H9 (cell line): ENCODE measurements at regions not wholly inside any gene's neighbourhood (a gene's known extent, or its start where the extent isn't known, plus 50 kb on each side); places are given as distances from the start of the nearest gene placed in this dataset.

Experiments
- DNase-seq: peaks from one replicate; pipeline ENCODE4 v3.0.0-alpha.2; 2017
- H2AFZ ChIP-seq: one replicate; pipeline ENCODE4 v1.6.1; 2013; ENCODE audit warnings: mild to moderate bottlenecking, low read length, control low read depth, moderate library complexity
- H2AK5ac ChIP-seq: 2 replicates; pipeline ENCODE4 v1.6.1; 2013; ENCODE audit warnings: low read length, control low read depth, mixed read lengths; ENCODE audit not compliant: insufficient read length
- H2BK120ac ChIP-seq: one replicate; pipeline ENCODE4 v1.6.1; 2013; ENCODE audit warnings: low read depth, mild to moderate bottlenecking, low read length, control low read depth, inconsistent platforms; ENCODE audit not compliant: poor library complexity, severe bottlenecking
- H2BK12ac ChIP-seq: 2 replicates; pipeline ENCODE4 v1.6.1; 2013; ENCODE audit warnings: low read length, control low read depth, mixed read lengths, low read depth; ENCODE audit not compliant: insufficient read length
- H2BK15ac ChIP-seq: 2 replicates; pipeline ENCODE4 v1.6.1; 2013; ENCODE audit warnings: low read depth, low read length, control low read depth
- H2BK20ac ChIP-seq: one replicate; pipeline ENCODE4 v1.6.1; 2013; ENCODE audit warnings: low read depth, mild to moderate bottlenecking, low read length, control low read depth, inconsistent platforms; ENCODE audit not compliant: poor library complexity, severe bottlenecking
- H2BK5ac ChIP-seq: 2 replicates; pipeline ENCODE4 v1.6.1; 2013; ENCODE audit warnings: low read length, control low read depth, mixed read lengths; ENCODE audit not compliant: insufficient read length
- H3K14ac ChIP-seq: 2 replicates; pipeline ENCODE4 v1.6.1; 2013; ENCODE audit warnings: low read length, control low read depth; ENCODE audit not compliant: insufficient read depth
- H3K18ac ChIP-seq: 2 replicates; pipeline ENCODE4 v1.6.1; 2013; ENCODE audit warnings: low read depth, mild to moderate bottlenecking, mixed read lengths, low read length, control low read depth; ENCODE audit not compliant: insufficient read length
- H3K23ac ChIP-seq: 2 replicates; pipeline ENCODE4 v1.6.1; 2013; ENCODE audit warnings: low read length, control low read depth, mixed read lengths, low read depth; ENCODE audit not compliant: insufficient read length
- H3K23me2 ChIP-seq: 2 replicates; pipeline ENCODE4 v1.6.1; 2013; ENCODE audit warnings: low read depth, mild to moderate bottlenecking, mixed read lengths, low read length, control low read depth; ENCODE audit not compliant: insufficient read length, poor library complexity, severe bottlenecking
- H3K27ac ChIP-seq: 2 replicates; pipeline ENCODE4 v1.5.1; 2013; ENCODE audit warnings: low read length, control low read depth, mixed read lengths, low read depth; ENCODE audit not compliant: insufficient read length
- H3K27me3 ChIP-seq: 2 replicates; pipeline ENCODE4 v1.6.1; 2013; ENCODE audit warnings: low read length, control low read depth, inconsistent platforms; ENCODE audit not compliant: insufficient read depth
- H3K4ac ChIP-seq: 2 replicates; pipeline ENCODE4 v1.6.1; 2013; ENCODE audit warnings: low read depth, mild to moderate bottlenecking, control low read depth, inconsistent platforms, low read length, moderate library complexity
- H3K4me1 ChIP-seq: 2 replicates; pipeline ENCODE4 v1.6.1; 2013; ENCODE audit warnings: low read length, control low read depth, inconsistent platforms; ENCODE audit not compliant: insufficient read depth
- H3K4me2 ChIP-seq: 2 replicates; pipeline ENCODE4 v1.6.1; 2013; ENCODE audit warnings: low read length, control low read depth, mixed read lengths; ENCODE audit not compliant: insufficient read length, insufficient read depth
- H3K56ac ChIP-seq: 2 replicates; pipeline ENCODE4 v1.6.1; 2013; ENCODE audit warnings: low read depth, mild to moderate bottlenecking, mixed read lengths, low read length, control low read depth; ENCODE audit not compliant: insufficient read length
- H3K79me1 ChIP-seq: 2 replicates; pipeline ENCODE4 v1.6.1; 2013; ENCODE audit warnings: low read depth, mild to moderate bottlenecking, moderate library complexity, low read length, control low read depth, inconsistent platforms; ENCODE audit not compliant: insufficient read depth, poor library complexity, severe bottlenecking
- H3K79me2 ChIP-seq: 2 replicates; pipeline ENCODE4 v1.6.1; 2013; ENCODE audit warnings: low read length, control low read depth, inconsistent platforms; ENCODE audit not compliant: insufficient read depth
- H3K9ac ChIP-seq: 2 replicates; pipeline ENCODE4 v1.6.1; 2013; ENCODE audit warnings: low read length, control low read depth, mixed read lengths; ENCODE audit not compliant: insufficient read length; ENCODE audit errors: extremely low read depth
- H3K9me3 ChIP-seq: one replicate; pipeline ENCODE4 v1.6.1; 2013; ENCODE audit warnings: low read depth, low read length, inconsistent platforms; ENCODE audit not compliant: control insufficient read depth
- H3T11ph ChIP-seq: one replicate; pipeline ENCODE4 v1.6.1; 2013; ENCODE audit warnings: mild to moderate bottlenecking, low read length, control low read depth, inconsistent platforms
- H4K20me1 ChIP-seq: one replicate; pipeline ENCODE4 v1.6.1; 2013; ENCODE audit not compliant: control insufficient read depth, insufficient read length, insufficient read depth
- H4K5ac ChIP-seq: 2 replicates; pipeline ENCODE4 v1.6.1; 2013; ENCODE audit warnings: low read depth, mild to moderate bottlenecking, mixed read lengths, low read length, control low read depth; ENCODE audit not compliant: insufficient read length
- H4K8ac ChIP-seq: replicated peaks from 2 replicates; pipeline ENCODE4 v1.6.1; 2013; ENCODE audit warnings: low read length, control low read depth, mixed read lengths, low read depth; ENCODE audit not compliant: insufficient read length
- H4K91ac ChIP-seq: 2 replicates; pipeline ENCODE4 v1.6.1; 2013; ENCODE audit warnings: low read depth, mild to moderate bottlenecking, moderate library complexity, mixed read lengths, low read length, control low read depth; ENCODE audit not compliant: insufficient read length
- H3K27ac Mint-ChIP-seq, 3 experiments: 2 replicates in 2 of 3; 3 replicates in 1 of 3; pipeline ENCODE4 v1.8.0; 2020 to 2021; ENCODE audit warnings: mixed read lengths in 3 of 3, mild to moderate bottlenecking in 1 of 3, moderate library complexity in 1 of 3
- H3K27me3 Mint-ChIP-seq: 2 replicates; pipeline ENCODE4 v1.8.0; 2021; ENCODE audit warnings: low read depth, mild to moderate bottlenecking, moderate library complexity, mixed read lengths
- H3K36me3 Mint-ChIP-seq, 3 experiments: 2 replicates in 2 of 3; 3 replicates in 1 of 3; pipeline ENCODE4 v1.8.0; 2020 to 2021; ENCODE audit warnings: low read depth in 3 of 3, mixed read lengths in 3 of 3; ENCODE audit not compliant: insufficient read depth in 1 of 3
- H3K4me1 Mint-ChIP-seq, 2 experiments: 2 replicates each; pipeline ENCODE4 v1.8.0; 2020; ENCODE audit warnings: mixed read lengths in 2 of 2
- H3K4me3 Mint-ChIP-seq, 2 experiments: 2 replicates in 1 of 2; 3 replicates in 1 of 2; pipeline ENCODE4 v1.8.0; 2020 to 2021; ENCODE audit warnings: mild to moderate bottlenecking in 2 of 2, mixed read lengths in 2 of 2, moderate library complexity in 1 of 2
- H3K9me3 Mint-ChIP-seq, 2 experiments: 2 replicates in 1 of 2; 3 replicates in 1 of 2; pipeline ENCODE4 v1.8.0; 2020; ENCODE audit warnings: mild to moderate bottlenecking in 2 of 2, mixed read lengths in 2 of 2, moderate library complexity in 1 of 2
- CTCF ChIP-seq: fragments of 200-600 bp; sonication (generic); conservative IDR thresholded peaks from 3 replicates; pipeline ENCODE4 v1.8.0; 2021; ENCODE audit warnings: antibody characterized with exemption, mild to moderate bottlenecking
- WGBS: extraction: QIAGEN DNeasy Blood & Tissue Kit; methylation state at CpG from one replicate; pipeline ENCODE4 v1.1.7; 2013; ENCODE audit warnings: missing lambda C conversion rate, low lambda C conversion rate, mixed read lengths; ENCODE audit not compliant: insufficient read length; ENCODE audit errors: extremely low coverage; 5-methylcytosine and 5-hydroxymethylcytosine counted together

DNA sequence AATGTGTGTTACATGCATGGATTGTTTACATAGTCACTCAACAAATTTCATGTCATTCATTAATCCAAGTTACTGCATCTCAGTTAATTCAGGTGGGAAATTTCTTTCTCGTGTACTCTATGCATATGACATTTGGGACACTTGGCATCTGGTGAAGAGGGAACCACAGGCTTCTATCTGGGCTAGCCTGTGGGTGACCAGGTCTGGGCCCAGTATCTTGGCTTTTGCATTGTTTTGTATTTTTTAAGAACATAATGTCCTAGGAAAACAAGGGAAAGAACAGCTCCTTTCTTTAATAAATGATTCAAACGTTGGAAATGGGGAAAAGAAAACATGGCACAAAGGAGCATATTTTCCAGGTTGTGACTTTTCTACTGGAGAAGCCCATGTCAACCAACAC lies 331.1 kb downstream of the WDR11 start:
- TF ChIP-seq CTCF = no peak
- H3K4me1 Mint-ChIP-seq = no peaks in the 10 kb centered on the region; a peak in 1 of 4 replicates

More for the DNA sequence above, 331.1 kb downstream of the WDR11 start:
- H3K27ac Mint-ChIP-seq = no peak overlapping the region
- H3K9ac ChIP-seq = no peak overlapping the region
- no peak overlapping the region for H3K14ac ChIP-seq
- H3K27ac ChIP-seq = no peak overlapping the region
- H3K4me3 Mint-ChIP-seq = no peak overlapping the region
- H3K4me1 ChIP-seq = no peaks in the 10 kb centered on the region
- WGBS = no CpG with 5 or more reads among the region's 2 CpGs
- H4K8ac ChIP-seq = no peak overlapping the region
- H3K4ac ChIP-seq = no peak overlapping the region
- H2AFZ ChIP-seq = no peak overlapping the region
- H3T11ph ChIP-seq = no peak overlapping the region
- H3K36me3 Mint-ChIP-seq = no peaks in the 10 kb centered on the region
- H3K9me3 Mint-ChIP-seq = no peaks in the 10 kb centered on the region; a peak in 1 of 5 replicates
- H3K23ac ChIP-seq = no peak overlapping the region
- no peak overlapping the region for H2BK12ac ChIP-seq
- no peak overlapping the region for H2AK5ac ChIP-seq
- H3K18ac ChIP-seq = no peak overlapping the region
- no peak overlapping the region for H2BK5ac ChIP-seq
- H3K56ac ChIP-seq = no peak overlapping the region
- H3K27me3 Mint-ChIP-seq = no peaks in the 10 kb centered on the region
- H4K20me1 ChIP-seq = no peaks in the 10 kb centered on the region
- no peak overlapping the region for H4K5ac ChIP-seq
- H2BK15ac ChIP-seq = no peak overlapping the region
- no peaks in the 10 kb centered on the region for H3K79me1 ChIP-seq
- H2BK20ac ChIP-seq = no peak overlapping the region
- no peak overlapping the region for H3K4me2 ChIP-seq
- no peak overlapping the region for H4K91ac ChIP-seq
- no peaks in the 10 kb centered on the region for H3K79me2 ChIP-seq
- no peak for DNase-seq
- no peaks in the 10 kb centered on the region for H3K27me3 ChIP-seq
- H2BK120ac ChIP-seq = no peak overlapping the region
- H3K23me2 ChIP-seq = no peaks in the 10 kb centered on the region
- H3K9me3 ChIP-seq = no peaks in the 10 kb centered on the region
